ENCODE measurements at regions not wholly inside any gene's neighbourhood (a gene's known extent, or its start where the extent isn't known, plus 50 kb on each side); places are given as distances from the start of the nearest gene placed in this dataset.

GRCh38 chr4:126123611-126124325 lies 809.0 kb downstream of the FAT4 start:
- Histone ChIP-seq H3K4me3 (no peak overlapping the region), H3K27me3 (replicated peaks in 1 of 7) (no peaks in the 10 kb centered on the region), H3K36me3 (no peaks in the 10 kb centered on the region), H3K27ac (no peak overlapping the region), H3K9me3 (peaks cover 0 to 22% (median 0%) of the 10 kb centered on the region in 8 donors), H3K4me1 (no peaks in the 10 kb centered on the region)
- DNase-seq, result no peak
- TF ChIP-seq POLR2A (IDR thresholded peaks at IDR 0.05), result no peak
- no peak for TF ChIP-seq POLR2AphosphoS5 (IDR thresholded peaks at IDR 0.05)
- 58 to 68% (median 65%) methylated on average over 1 of the region's 1 CpG for WGBS, 5 donors
- intact Hi-C loops (cut with DNase I; ENCODE audit: low total_unique reads), result no loop called here

- Histone ChIP-seq H3K4me3 (no peak overlapping the region), H3K4me1 (no peaks in the 10 kb centered on the region), H3K27me3 (replicated peaks in 1 of 7) (no peaks in the 10 kb centered on the region), H3K36me3 (no peaks in the 10 kb centered on the region), H3K9me3 (peaks cover 0 to 16% (median 0%) of the 10 kb centered on the region in 8 donors), H3K27ac (no peak overlapping the region)
- intact Hi-C loops (cut with DNase I; ENCODE audit: low total_unique reads), result no loop called here
- no peak for DNase-seq
- 26 to 61% (median 52%) methylated on average over 1 of the region's 1 CpG for WGBS, 5 donors
- TF ChIP-seq POLR2A (IDR thresholded peaks at IDR 0.05) (no peak), POLR2AphosphoS5 (IDR thresholded peaks at IDR 0.05) (no peak), CTCF (IDR thresholded peaks at IDR 0.05 in 8 of 11, conservative IDR thresholded peaks at IDR 0.05 in 3 of 11) (no peak)
Observed at GRCh38 chr4:126124818-126125217, 810.1 kb downstream of the FAT4 start.

- intact Hi-C loops (cut with DNase I; ENCODE audit: low total_unique reads), result no loop called here
- no peak overlapping the region for H3K27ac ChIP-seq
- DNase-seq, result no peak
- no peaks in the 10 kb centered on the region for H3K27me3 ChIP-seq (replicated peaks in 1 of 7)
- no peak overlapping the region for H3K4me3 ChIP-seq
- TF ChIP-seq POLR2AphosphoS5 (IDR thresholded peaks at IDR 0.05) (no peak), CTCF (IDR thresholded peaks at IDR 0.05 in 8 of 11, conservative IDR thresholded peaks at IDR 0.05 in 3 of 11) (no peak), POLR2A (IDR thresholded peaks at IDR 0.05) (no peak)
- no peaks in the 10 kb centered on the region for H3K36me3 ChIP-seq
- H3K4me1 ChIP-seq, result no peaks in the 10 kb centered on the region
- H3K9me3 ChIP-seq, result peaks cover 0 to 22% (median 8%) of the 10 kb centered on the region in 8 donors
Observed at GRCh38 chr4:126130215-126130614, 815.5 kb downstream of the FAT4 start.

- DNase-seq, result no peak
- TF ChIP-seq POLR2A (IDR thresholded peaks at IDR 0.05) (no peak), CTCF (IDR thresholded peaks at IDR 0.05 in 8 of 11, conservative IDR thresholded peaks at IDR 0.05 in 3 of 11) (no peak), POLR2AphosphoS5 (IDR thresholded peaks at IDR 0.05) (no peak)
- no peaks in the 10 kb centered on the region for H3K4me1 ChIP-seq
- H3K27ac ChIP-seq, result no peak overlapping the region
- WGBS, 5 donors, result 70 to 82% (median 82%) methylated on average over 5 of the region's 5 CpGs
- no peak overlapping the region for H3K4me3 ChIP-seq
- no peaks in the 10 kb centered on the region for H3K27me3 ChIP-seq (replicated peaks in 1 of 7)
- intact Hi-C loops (cut with DNase I; ENCODE audit: low total_unique reads), result no loop called here
- H3K36me3 ChIP-seq, result no peaks in the 10 kb centered on the region
- peaks cover 0 to 22% (median 7%) of the 10 kb centered on the region in 8 donors for H3K9me3 ChIP-seq
Observed at GRCh38 chr4:126136922-126137781, 822.4 kb downstream of the FAT4 start.

Measured in spleen (tissue), 11 donors.